ENCODE measurements at regions not wholly inside any gene's neighbourhood (a gene's known extent, or its start where the extent isn't known, plus 50 kb on each side); places are given as distances from the start of the nearest gene placed in this dataset.

DNA sequence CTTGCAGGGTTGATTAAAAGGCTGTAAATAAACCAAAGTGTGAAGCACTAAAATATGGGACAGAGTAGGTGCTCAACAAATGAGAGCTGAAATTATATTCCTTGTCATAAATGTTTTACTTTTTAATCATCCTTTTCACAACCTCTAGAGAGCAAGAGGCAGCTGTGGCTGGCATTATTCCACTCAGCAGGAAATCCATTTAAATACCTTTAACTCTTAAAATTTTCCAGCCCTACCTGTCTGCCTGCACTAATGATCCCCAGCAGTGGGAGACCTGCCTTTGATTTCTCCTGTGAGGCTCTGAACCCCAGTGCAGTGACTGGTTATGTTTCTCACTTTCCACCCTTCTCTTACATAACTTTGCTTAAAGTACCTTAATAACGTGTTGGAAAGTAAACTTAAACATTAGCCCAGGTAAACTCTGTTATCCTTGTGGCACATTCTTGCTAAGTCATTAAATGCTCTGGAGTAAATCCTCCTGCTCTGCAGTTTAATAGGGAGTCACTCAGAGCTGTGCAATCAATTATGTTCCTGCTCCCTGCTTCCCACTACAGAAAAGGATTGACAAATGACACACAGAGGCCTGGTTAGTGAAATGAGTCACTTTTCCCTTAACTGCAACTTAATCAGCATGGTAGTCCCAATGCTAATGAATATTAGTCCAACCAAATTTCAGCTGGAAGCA is 755.7 kb upstream of the USP15 start:
- Histone ChIP-seq H3K4me3 (ENCODE audit: low read depth, low read length) (no peak overlapping the region), H3K9me3 (ENCODE audit: control insufficient read depth, insufficient read depth, low read depth, low read length) (no peaks in the 10 kb centered on the region), H3K4me1 (ENCODE audit: control insufficient read depth, insufficient read depth, low read length) (no peaks in the 10 kb centered on the region), H3K27ac (ENCODE audit: extremely low read depth, low read depth, low read length) (no peak overlapping the region), H3K36me3 (ENCODE audit: control insufficient read depth in 2 of 2, insufficient read depth in 1 of 2, low read length in 2 of 2) (no peaks in the 10 kb centered on the region)
- TF ChIP-seq, protein P1, sequence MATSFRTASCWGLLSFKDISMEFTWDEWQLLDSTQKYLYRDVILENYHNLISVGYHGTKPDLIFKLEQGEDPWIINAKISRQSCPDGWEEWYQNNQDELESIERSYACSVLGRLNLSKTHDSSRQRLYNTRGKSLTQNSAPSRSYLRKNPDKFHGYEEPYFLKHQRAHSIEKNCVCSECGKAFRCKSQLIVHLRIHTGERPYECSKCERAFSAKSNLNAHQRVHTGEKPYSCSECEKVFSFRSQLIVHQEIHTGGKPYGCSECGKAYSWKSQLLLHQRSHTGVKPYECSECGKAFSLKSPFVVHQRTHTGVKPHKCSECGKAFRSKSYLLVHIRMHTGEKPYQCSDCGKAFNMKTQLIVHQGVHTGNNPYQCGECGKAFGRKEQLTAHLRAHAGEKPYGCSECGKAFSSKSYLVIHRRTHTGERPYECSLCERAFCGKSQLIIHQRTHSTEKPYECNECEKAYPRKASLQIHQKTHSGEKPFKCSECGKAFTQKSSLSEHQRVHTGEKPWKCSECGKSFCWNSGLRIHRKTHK (tag by site-specific recombination; IDR thresholded peaks at IDR 0.05): no peak
- no peak for TF ChIP-seq KLF16 (tag by site-specific recombination; IDR thresholded peaks at IDR 0.05)
- TF ChIP-seq, protein P2, sequence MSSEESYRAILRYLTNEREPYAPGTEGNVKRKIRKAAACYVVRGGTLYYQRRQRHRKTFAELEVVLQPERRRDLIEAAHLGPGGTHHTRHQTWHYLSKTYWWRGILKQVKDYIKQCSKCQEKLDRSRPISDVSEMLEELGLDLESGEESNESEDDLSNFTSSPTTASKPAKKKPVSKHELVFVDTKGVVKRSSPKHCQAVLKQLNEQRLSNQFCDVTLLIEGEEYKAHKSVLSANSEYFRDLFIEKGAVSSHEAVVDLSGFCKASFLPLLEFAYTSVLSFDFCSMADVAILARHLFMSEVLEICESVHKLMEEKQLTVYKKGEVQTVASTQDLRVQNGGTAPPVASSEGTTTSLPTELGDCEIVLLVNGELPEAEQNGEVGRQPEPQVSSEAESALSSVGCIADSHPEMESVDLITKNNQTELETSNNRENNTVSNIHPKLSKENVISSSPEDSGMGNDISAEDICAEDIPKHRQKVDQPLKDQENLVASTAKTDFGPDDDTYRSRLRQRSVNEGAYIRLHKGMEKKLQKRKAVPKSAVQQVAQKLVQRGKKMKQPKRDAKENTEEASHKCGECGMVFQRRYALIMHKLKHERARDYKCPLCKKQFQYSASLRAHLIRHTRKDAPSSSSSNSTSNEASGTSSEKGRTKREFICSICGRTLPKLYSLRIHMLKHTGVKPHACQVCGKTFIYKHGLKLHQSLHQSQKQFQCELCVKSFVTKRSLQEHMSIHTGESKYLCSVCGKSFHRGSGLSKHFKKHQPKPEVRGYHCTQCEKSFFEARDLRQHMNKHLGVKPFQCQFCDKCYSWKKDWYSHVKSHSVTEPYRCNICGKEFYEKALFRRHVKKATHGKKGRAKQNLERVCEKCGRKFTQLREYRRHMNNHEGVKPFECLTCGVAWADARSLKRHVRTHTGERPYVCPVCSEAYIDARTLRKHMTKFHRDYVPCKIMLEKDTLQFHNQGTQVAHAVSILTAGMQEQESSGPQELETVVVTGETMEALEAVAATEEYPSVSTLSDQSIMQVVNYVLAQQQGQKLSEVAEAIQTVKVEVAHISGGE (tag by site-specific recombination; conservative IDR thresholded peaks at IDR 0.05; ENCODE audit: low read depth): no peak
- no peak for TF ChIP-seq HOXD13 (CRISPR knock-in tag; IDR thresholded peaks at IDR 0.05; ENCODE audit: borderline replicate concordance)
- no peak for TF ChIP-seq ZNF791 (tag by site-specific recombination; IDR thresholded peaks at IDR 0.05)
- no peak for TF ChIP-seq WT1 (tag by site-specific recombination; IDR thresholded peaks at IDR 0.05)
- POLR2A ChIA-PET: no interaction called here
- CTCF ChIA-PET: interaction anchor here (0.5 kb wide), 1 partner anchor 15 kb away, joined by 6 read pairs; no protein-coding TSS in a partner anchor

DNA sequence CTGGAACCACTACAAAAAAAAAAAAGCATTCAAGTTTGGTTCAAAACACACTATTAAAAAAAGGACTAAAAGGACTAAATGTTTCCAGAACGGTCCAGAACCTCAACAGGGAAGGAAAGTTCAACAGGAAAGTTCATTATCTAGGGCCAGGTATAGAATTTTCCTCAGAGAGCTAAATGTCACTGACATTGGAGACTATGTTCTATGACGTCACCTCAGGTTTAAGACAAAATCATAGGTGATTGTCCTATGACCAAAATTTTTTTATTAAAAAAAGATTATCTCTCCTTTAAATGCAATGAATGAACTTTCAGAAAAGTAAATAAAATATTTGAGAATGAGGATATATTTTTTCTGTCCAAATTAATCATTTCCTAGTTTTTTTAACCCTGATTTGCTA is 746.7 kb upstream of the USP15 start:
- TF ChIP-seq, protein P3, sequence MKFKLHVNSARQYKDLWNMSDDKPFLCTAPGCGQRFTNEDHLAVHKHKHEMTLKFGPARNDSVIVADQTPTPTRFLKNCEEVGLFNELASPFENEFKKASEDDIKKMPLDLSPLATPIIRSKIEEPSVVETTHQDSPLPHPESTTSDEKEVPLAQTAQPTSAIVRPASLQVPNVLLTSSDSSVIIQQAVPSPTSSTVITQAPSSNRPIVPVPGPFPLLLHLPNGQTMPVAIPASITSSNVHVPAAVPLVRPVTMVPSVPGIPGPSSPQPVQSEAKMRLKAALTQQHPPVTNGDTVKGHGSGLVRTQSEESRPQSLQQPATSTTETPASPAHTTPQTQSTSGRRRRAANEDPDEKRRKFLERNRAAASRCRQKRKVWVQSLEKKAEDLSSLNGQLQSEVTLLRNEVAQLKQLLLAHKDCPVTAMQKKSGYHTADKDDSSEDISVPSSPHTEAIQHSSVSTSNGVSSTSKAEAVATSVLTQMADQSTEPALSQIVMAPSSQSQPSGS (tag by site-specific recombination; IDR thresholded peaks at IDR 0.05; ENCODE audit: low read depth): peak; percentile 51
- TF ChIP-seq, protein P4, sequence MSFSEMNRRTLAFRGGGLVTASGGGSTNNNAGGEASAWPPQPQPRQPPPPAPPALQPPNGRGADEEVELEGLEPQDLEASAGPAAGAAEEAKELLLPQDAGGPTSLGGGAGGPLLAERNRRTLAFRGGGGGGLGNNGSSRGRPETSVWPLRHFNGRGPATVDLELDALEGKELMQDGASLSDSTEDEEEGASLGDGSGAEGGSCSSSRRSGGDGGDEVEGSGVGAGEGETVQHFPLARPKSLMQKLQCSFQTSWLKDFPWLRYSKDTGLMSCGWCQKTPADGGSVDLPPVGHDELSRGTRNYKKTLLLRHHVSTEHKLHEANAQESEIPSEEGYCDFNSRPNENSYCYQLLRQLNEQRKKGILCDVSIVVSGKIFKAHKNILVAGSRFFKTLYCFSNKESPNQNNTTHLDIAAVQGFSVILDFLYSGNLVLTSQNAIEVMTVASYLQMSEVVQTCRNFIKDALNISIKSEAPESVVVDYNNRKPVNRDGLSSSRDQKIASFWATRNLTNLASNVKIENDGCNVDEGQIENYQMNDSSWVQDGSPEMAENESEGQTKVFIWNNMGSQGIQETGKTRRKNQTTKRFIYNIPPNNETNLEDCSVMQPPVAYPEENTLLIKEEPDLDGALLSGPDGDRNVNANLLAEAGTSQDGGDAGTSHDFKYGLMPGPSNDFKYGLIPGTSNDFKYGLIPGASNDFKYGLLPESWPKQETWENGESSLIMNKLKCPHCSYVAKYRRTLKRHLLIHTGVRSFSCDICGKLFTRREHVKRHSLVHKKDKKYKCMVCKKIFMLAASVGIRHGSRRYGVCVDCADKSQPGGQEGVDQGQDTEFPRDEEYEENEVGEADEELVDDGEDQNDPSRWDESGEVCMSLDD (tag by site-specific recombination; IDR thresholded peaks at IDR 0.05): no peak
- no peak for TF ChIP-seq ZNF302 (tag by site-specific recombination; IDR thresholded peaks at IDR 0.05; ENCODE audit: low read depth)
- no peak for TF ChIP-seq ZNF670 (tag by site-specific recombination; IDR thresholded peaks at IDR 0.05; ENCODE audit: low read depth)
- TF ChIP-seq, protein P5, sequence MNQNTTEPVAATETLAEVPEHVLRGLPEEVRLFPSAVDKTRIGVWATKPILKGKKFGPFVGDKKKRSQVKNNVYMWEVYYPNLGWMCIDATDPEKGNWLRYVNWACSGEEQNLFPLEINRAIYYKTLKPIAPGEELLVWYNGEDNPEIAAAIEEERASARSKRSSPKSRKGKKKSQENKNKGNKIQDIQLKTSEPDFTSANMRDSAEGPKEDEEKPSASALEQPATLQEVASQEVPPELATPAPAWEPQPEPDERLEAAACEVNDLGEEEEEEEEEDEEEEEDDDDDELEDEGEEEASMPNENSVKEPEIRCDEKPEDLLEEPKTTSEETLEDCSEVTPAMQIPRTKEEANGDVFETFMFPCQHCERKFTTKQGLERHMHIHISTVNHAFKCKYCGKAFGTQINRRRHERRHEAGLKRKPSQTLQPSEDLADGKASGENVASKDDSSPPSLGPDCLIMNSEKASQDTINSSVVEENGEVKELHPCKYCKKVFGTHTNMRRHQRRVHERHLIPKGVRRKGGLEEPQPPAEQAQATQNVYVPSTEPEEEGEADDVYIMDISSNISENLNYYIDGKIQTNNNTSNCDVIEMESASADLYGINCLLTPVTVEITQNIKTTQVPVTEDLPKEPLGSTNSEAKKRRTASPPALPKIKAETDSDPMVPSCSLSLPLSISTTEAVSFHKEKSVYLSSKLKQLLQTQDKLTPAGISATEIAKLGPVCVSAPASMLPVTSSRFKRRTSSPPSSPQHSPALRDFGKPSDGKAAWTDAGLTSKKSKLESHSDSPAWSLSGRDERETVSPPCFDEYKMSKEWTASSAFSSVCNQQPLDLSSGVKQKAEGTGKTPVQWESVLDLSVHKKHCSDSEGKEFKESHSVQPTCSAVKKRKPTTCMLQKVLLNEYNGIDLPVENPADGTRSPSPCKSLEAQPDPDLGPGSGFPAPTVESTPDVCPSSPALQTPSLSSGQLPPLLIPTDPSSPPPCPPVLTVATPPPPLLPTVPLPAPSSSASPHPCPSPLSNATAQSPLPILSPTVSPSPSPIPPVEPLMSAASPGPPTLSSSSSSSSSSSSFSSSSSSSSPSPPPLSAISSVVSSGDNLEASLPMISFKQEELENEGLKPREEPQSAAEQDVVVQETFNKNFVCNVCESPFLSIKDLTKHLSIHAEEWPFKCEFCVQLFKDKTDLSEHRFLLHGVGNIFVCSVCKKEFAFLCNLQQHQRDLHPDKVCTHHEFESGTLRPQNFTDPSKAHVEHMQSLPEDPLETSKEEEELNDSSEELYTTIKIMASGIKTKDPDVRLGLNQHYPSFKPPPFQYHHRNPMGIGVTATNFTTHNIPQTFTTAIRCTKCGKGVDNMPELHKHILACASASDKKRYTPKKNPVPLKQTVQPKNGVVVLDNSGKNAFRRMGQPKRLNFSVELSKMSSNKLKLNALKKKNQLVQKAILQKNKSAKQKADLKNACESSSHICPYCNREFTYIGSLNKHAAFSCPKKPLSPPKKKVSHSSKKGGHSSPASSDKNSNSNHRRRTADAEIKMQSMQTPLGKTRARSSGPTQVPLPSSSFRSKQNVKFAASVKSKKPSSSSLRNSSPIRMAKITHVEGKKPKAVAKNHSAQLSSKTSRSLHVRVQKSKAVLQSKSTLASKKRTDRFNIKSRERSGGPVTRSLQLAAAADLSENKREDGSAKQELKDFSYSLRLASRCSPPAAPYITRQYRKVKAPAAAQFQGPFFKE (tag by site-specific recombination; IDR thresholded peaks at IDR 0.05; ENCODE audit: borderline replicate concordance): no peak
- TF ChIP-seq, protein P6, sequence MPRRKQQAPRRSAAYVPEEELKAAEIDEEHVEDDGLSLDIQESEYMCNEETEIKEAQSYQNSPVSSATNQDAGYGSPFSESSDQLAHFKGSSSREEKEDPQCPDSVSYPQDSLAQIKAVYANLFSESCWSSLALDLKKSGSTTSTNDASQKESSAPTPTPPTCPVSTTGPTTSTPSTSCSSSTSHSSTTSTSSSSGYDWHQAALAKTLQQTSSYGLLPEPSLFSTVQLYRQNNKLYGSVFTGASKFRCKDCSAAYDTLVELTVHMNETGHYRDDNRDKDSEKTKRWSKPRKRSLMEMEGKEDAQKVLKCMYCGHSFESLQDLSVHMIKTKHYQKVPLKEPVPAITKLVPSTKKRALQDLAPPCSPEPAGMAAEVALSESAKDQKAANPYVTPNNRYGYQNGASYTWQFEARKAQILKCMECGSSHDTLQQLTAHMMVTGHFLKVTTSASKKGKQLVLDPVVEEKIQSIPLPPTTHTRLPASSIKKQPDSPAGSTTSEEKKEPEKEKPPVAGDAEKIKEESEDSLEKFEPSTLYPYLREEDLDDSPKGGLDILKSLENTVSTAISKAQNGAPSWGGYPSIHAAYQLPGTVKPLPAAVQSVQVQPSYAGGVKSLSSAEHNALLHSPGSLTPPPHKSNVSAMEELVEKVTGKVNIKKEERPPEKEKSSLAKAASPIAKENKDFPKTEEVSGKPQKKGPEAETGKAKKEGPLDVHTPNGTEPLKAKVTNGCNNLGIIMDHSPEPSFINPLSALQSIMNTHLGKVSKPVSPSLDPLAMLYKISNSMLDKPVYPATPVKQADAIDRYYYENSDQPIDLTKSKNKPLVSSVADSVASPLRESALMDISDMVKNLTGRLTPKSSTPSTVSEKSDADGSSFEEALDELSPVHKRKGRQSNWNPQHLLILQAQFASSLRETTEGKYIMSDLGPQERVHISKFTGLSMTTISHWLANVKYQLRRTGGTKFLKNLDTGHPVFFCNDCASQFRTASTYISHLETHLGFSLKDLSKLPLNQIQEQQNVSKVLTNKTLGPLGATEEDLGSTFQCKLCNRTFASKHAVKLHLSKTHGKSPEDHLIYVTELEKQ (tag by site-specific recombination; IDR thresholded peaks at IDR 0.05; ENCODE audit: borderline replicate concordance): no peak
- no peak for TF ChIP-seq ZBTB1 (tag by site-specific recombination; IDR thresholded peaks at IDR 0.05)
- H3K4me3 ChIP-seq (ENCODE audit: low read depth, low read length): no peak overlapping the region
- no peak overlapping the region for H3K27ac ChIP-seq (ENCODE audit: extremely low read depth, low read depth, low read length)
- no peaks in the 10 kb centered on the region for H3K36me3 ChIP-seq (ENCODE audit: control insufficient read depth in 2 of 2, insufficient read depth in 1 of 2, low read length in 2 of 2)
- no peaks in the 10 kb centered on the region for H3K4me1 ChIP-seq (ENCODE audit: control insufficient read depth, insufficient read depth, low read length)
- no peaks in the 10 kb centered on the region for H3K9me3 ChIP-seq (ENCODE audit: control insufficient read depth, insufficient read depth, low read depth, low read length)
- POLR2A ChIA-PET: no interaction called here
- CTCF ChIA-PET: interaction anchor here (0.7 kb wide), 1 partner anchor 89 kb away, joined by 6 read pairs; no protein-coding TSS in a partner anchor

Measured in HEK293 (cell line).